ENCODE measurements at regions not wholly inside any gene's neighbourhood (a gene's known extent, or its start where the extent isn't known, plus 50 kb on each side); places are given as distances from the start of the nearest gene placed in this dataset.

DNA sequence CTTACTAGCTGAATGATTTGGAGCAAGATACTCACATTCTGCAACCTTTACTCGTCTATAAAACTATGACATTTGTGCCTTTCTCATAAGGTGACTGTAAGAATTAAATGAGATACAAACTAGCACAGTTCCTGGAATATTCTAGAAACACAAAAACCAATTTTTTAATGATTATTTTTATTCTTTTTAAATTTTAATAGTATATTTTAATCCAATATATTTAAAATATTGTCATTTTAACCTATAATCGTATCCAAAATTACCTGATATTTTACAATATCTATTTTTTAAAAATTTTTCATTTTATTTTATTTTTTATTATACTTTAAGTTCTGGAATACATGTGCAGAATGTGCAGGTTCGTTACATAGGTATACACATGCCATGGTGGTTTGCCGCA lies 238.1 kb downstream of the OLFM4 start:
- Histone ChIP-seq H3K27me3 (ENCODE audit: low read depth) (peaks cover 6% of the 10 kb centered on the region), H3K9me3 (replicated peaks) (peaks cover 12% of the 10 kb centered on the region), H3K36me3 (no peaks in the 10 kb centered on the region), H3K4me1 (no peaks in the 10 kb centered on the region), H3K4me3 (no peak overlapping the region), H3K27ac (replicated peaks) (no peak overlapping the region)
- intact Hi-C loops (cut with micrococcal nuclease), result no loop called here
- DNase-seq, result no peak
- TF ChIP-seq, protein P1, sequence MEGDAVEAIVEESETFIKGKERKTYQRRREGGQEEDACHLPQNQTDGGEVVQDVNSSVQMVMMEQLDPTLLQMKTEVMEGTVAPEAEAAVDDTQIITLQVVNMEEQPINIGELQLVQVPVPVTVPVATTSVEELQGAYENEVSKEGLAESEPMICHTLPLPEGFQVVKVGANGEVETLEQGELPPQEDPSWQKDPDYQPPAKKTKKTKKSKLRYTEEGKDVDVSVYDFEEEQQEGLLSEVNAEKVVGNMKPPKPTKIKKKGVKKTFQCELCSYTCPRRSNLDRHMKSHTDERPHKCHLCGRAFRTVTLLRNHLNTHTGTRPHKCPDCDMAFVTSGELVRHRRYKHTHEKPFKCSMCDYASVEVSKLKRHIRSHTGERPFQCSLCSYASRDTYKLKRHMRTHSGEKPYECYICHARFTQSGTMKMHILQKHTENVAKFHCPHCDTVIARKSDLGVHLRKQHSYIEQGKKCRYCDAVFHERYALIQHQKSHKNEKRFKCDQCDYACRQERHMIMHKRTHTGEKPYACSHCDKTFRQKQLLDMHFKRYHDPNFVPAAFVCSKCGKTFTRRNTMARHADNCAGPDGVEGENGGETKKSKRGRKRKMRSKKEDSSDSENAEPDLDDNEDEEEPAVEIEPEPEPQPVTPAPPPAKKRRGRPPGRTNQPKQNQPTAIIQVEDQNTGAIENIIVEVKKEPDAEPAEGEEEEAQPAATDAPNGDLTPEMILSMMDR (IDR thresholded peaks at IDR 0.05; ENCODE audit: borderline replicate concordance), result no peak

DNA sequence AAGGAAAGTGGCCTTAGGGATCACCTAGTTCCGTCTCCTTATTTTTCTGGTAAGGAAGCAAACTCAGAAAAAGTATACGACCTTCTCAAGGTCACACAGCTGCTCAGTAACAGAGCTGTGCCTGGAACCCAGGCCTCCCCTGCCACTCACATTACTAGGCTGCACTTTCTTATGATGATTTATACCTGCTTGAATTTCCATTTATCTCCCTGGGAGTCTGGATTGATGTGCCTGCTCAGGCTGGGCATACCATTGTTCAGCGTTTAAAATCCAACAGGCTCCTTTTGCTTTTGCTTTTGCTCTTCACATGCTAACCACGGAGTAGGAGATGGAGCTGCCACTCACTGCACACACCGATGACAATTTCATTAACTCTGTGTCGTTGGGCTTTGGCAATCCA lies 241.0 kb downstream of the OLFM4 start:
- intact Hi-C loops (cut with micrococcal nuclease), result no loop called here
- H3K27ac ChIP-seq (replicated peaks), result no peak overlapping the region
- no peak overlapping the region for H3K4me3 ChIP-seq
- no peaks in the 10 kb centered on the region for H3K4me1 ChIP-seq
- H3K27me3 ChIP-seq (ENCODE audit: low read depth), result peaks cover 6% of the 10 kb centered on the region
- TF ChIP-seq, protein P1 (IDR thresholded peaks at IDR 0.05; ENCODE audit: borderline replicate concordance), result no peak
- no peaks in the 10 kb centered on the region for H3K36me3 ChIP-seq
- H3K9me3 ChIP-seq (replicated peaks), result peaks cover 12% of the 10 kb centered on the region
- DNase-seq, result no peak

DNA sequence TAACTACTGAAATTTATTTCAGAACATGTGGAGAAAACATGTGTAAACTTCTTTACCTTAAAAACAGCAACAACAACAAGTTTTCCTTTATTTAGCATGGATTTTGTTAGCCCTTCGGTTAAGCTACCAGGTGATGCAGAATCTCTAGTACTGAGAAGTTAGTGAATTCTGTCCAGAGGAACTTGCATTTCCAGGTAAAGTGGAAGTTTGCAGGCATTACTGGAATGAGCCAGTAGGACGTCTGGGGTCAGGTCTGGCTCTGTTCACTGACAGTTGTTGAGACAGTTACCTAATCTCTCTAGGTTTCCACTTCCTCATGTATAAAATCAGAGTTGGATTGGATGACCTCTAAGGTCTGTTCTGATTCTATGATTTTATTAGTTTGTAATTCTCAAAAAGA lies 244.3 kb downstream of the OLFM4 start:
- DNase-seq, result no peak
- TF ChIP-seq, protein P1 (IDR thresholded peaks at IDR 0.05; ENCODE audit: borderline replicate concordance), result no peak
- Histone ChIP-seq H3K9me3 (replicated peaks) (peaks cover 3% of the 10 kb centered on the region), H3K36me3 (no peaks in the 10 kb centered on the region), H3K4me1 (no peaks in the 10 kb centered on the region), H3K4me3 (no peak overlapping the region), H3K27ac (replicated peaks) (no peak overlapping the region), H3K27me3 (ENCODE audit: low read depth) (peaks cover 6% of the 10 kb centered on the region)
- intact Hi-C loops (cut with micrococcal nuclease), result no loop called here

DNA sequence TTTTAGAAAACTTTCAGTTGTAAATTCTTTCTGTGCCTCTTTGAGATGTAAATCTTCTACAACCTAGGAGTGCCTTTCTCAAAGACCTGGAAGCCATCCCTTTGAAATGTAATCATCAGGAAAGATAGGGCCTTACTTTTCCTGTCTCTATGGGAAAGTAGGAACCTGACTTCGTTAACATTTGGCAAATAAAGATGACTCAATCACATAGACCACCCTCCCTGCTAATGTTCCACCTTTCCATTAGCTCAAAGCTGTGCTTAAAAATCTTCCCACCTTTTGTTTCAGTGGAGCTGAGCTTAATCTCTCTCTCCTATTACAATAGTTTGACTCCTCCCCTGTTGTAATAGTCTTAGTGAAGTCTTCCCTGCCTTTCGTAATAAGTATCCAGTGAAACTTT lies 247.7 kb downstream of the OLFM4 start:
- H3K4me1 ChIP-seq, result no peaks in the 10 kb centered on the region
- no peak overlapping the region for H3K4me3 ChIP-seq
- H3K27me3 ChIP-seq (ENCODE audit: low read depth), result no peaks in the 10 kb centered on the region
- no peak overlapping the region for H3K27ac ChIP-seq (replicated peaks)
- TF ChIP-seq, protein P1 (IDR thresholded peaks at IDR 0.05; ENCODE audit: borderline replicate concordance), result no peak
- DNase-seq, result no peak
- no peaks in the 10 kb centered on the region for H3K9me3 ChIP-seq (replicated peaks)
- no peaks in the 10 kb centered on the region for H3K36me3 ChIP-seq
- intact Hi-C loops (cut with micrococcal nuclease), result no loop called here

DNA sequence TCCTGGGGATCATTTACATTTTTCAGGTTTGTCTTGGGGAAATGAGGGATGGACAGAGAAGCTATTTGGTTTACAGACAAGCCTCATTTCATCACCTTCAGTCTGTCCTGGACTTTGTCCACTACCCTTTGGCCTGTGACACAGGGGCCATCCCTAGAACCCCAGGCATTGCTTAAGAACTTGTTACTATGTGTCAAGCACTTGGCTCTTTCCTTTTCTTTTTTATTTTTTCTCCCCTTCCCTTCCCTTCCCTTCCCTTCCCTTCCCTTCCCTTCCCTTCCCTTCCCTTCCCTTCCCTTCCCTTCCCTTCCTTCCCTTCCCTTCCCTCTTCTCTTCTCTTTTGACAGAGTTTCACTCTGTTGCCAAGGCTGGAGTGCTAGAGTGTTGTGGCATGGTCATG lies 253.1 kb downstream of the OLFM4 start:
- Histone ChIP-seq H3K4me1 (no peaks in the 10 kb centered on the region), H3K4me3 (no peak overlapping the region), H3K27me3 (ENCODE audit: low read depth) (no peaks in the 10 kb centered on the region), H3K36me3 (no peaks in the 10 kb centered on the region), H3K27ac (replicated peaks) (no peak overlapping the region), H3K9me3 (replicated peaks) (no peaks in the 10 kb centered on the region)
- intact Hi-C loops (cut with micrococcal nuclease), result no loop called here
- no peak for DNase-seq
- TF ChIP-seq, protein P1 (IDR thresholded peaks at IDR 0.05; ENCODE audit: borderline replicate concordance), result no peak
